AG09309 (cell line): ENCODE measurements at regions not wholly inside any gene's neighbourhood (a gene's known extent, or its start where the extent isn't known, plus 50 kb on each side); places are given as distances from the start of the nearest gene placed in this dataset.

Experiments used
- DNase-seq: peaks from one replicate; pipeline ENCODE4 v3.0.0-alpha.2; 2010; ENCODE audit warnings: low read depth
- H3K4me3 ChIP-seq: 2 replicates; pipeline ENCODE4 v1.5.1; 2011; ENCODE audit warnings: mild to moderate bottlenecking, low read depth, low read length, moderate library complexity; ENCODE audit not compliant: control insufficient read depth
- CTCF ChIP-seq: IDR thresholded peaks from 2 replicates; pipeline ENCODE4 v1.5.1; 2011; ENCODE audit warnings: mild to moderate bottlenecking, low read depth, low read length, inconsistent platforms; ENCODE audit not compliant: insufficient read depth, control insufficient read depth; ENCODE audit errors: missing control alignments

- no peak overlapping the region for H3K4me3 ChIP-seq
- no peak for TF ChIP-seq CTCF
- no peak for DNase-seq
Measured at GRCh38 chr4:59039046-59039445, 1928.9 kb upstream of the IGFBP7 start.

GRCh38 chr4:59044286-59044900, 1934.2 kb upstream of the IGFBP7 start:
- no peak overlapping the region for H3K4me3 ChIP-seq
- DNase-seq = no peak
- TF ChIP-seq CTCF = no peak

- no peak for TF ChIP-seq CTCF
- no peak overlapping the region for H3K4me3 ChIP-seq
- DNase-seq = no peak
Measured at GRCh38 chr4:59054086-59054485, 1943.9 kb upstream of the IGFBP7 start.

- no peak for TF ChIP-seq CTCF
- DNase-seq = no peak
Measured at GRCh38 chr4:59057804-59058203, 1947.6 kb upstream of the IGFBP7 start.

GRCh38 chr4:59058543-59058942, 1948.4 kb upstream of the IGFBP7 start:
- DNase-seq = no peak
- no peak for TF ChIP-seq CTCF

More at GRCh38 chr4:59057804-59058203, 1947.6 kb upstream of the IGFBP7 start:
- H3K4me3 ChIP-seq = no peak overlapping the region

GRCh38 chr4:59060002-59060846, 1950.0 kb upstream of the IGFBP7 start:
- DNase-seq = no peak
- H3K4me3 ChIP-seq = no peak overlapping the region
- no peak for TF ChIP-seq CTCF

More at GRCh38 chr4:59058543-59058942, 1948.4 kb upstream of the IGFBP7 start:
- no peak overlapping the region for H3K4me3 ChIP-seq
